ENCODE measurements at regions not wholly inside any gene's neighbourhood (a gene's known extent, or its start where the extent isn't known, plus 50 kb on each side); places are given as distances from the start of the nearest gene placed in this dataset.

- ATAC-seq (peak; percentile 84), DNase-seq (ENCODE audit: missing footprints) (no peak)
- intact Hi-C loops (cut with DNase I): no loop called here
Measured at GRCh38 chr3:17946619-17947018, 204.2 kb upstream of the TBC1D5 start.

- DNase-seq (ENCODE audit: missing footprints) (no peak), ATAC-seq (no peak)
- intact Hi-C loops (cut with DNase I): no loop called here
Measured at GRCh38 chr3:17945799-17946399, 203.5 kb upstream of the TBC1D5 start.

GRCh38 chr3:17945018-17945798 is 202.8 kb upstream of the TBC1D5 start:
- ATAC-seq (no peak), DNase-seq (ENCODE audit: missing footprints) (no peak)
- intact Hi-C loops (cut with DNase I): no loop called here

- intact Hi-C loops (cut with DNase I): no loop called here
- no peak for DNase-seq (ENCODE audit: missing footprints)
- no peak for ATAC-seq
Measured at GRCh38 chr3:17942856-17943255, 200.4 kb upstream of the TBC1D5 start.

DNA sequence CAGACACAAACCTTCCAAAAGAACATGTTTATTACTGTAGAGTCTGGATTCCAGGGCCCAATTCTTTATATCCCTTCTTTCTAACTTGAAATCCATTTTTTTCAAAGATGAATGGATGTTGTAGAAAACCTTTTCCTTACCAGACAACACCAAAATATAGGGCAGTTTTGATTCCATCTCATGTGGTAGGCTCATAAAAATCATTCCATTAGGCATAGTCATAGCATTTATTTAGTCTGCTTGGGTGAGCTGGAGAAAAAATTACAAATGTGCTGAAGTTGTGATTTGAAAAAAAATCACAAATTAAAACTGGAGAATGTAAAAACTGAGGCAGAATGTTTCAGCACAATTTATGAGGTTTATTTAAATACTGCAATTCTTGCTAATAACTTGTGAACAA is 199.3 kb upstream of the TBC1D5 start:
- no peak for DNase-seq (ENCODE audit: missing footprints)
- no peak for ATAC-seq
- intact Hi-C loops (cut with DNase I): no loop called here

- intact Hi-C loops (cut with DNase I): no loop called here
- ATAC-seq: no peak
- no peak for DNase-seq (ENCODE audit: missing footprints)
Measured at GRCh38 chr3:17941152-17941551, 198.7 kb upstream of the TBC1D5 start.

GRCh38 chr3:17939157-17939556 is 196.7 kb upstream of the TBC1D5 start:
- ATAC-seq (no peak), DNase-seq (ENCODE audit: missing footprints) (no peak)
- intact Hi-C loops (cut with DNase I): no loop called here

GRCh38 chr3:17938313-17938712 is 195.9 kb upstream of the TBC1D5 start:
- ATAC-seq (no peak), DNase-seq (ENCODE audit: missing footprints) (no peak)
- intact Hi-C loops (cut with DNase I): no loop called here

DNA sequence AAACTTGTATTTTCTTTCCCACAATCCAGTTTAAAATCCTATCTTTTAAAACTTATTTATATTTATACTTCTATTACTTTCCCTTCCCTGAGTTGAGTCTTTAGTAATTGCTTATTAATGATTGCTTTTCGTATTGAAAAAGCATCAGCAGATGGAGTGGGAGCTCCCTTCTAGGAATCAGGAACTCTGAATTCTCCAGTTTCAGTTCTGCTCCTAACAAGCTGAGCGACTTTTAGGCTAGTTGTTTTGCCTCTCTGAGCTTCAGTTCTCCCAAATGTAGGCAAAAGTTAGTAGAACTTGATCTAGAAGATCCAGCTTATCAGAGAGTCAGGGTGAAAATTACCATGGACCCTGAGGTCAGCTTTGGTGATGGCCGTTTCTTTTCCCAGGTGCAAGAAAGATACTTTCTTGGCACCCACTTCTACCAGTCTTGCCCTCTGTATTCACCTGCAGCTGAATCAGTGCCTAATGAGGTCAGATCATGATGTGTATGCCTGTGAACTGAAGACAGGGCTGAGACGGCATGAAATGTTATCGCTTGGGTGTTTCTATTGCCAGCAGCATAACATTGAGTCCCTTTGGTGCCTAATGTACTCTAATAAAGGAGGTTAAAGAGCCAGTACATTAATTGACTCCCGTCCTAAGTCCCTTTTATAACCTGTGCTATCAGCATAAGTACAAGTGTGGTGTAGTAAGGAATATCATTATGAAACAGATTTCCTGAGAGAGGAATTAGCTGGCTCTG is 194.5 kb upstream of the TBC1D5 start:
- no peak for ATAC-seq
- no peak for DNase-seq (ENCODE audit: missing footprints)
- intact Hi-C loops (cut with DNase I): no loop called here

DNA sequence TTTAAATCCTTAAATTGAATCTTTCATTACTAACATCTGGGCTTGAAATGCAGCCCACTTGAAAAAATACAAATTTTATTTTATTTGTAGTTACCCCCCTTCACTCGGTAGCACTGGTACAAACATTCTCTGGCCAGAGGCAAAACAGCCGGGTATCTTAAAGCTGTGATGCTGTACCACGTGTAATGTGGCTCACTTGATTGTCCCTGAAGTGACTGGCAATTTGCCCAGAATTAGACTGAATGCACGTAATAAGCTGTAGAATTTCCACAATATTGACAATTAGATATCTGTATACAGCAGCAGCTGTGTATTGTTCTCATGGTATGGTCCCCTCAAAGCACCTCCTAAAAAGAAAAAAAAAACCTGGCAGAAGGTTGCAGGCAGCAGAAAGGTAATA is 192.8 kb upstream of the TBC1D5 start:
- intact Hi-C loops (cut with DNase I): no loop called here
- DNase-seq (ENCODE audit: missing footprints) (no peak), ATAC-seq (no peak)

GRCh38 chr3:17932136-17932771 is 189.8 kb upstream of the TBC1D5 start:
- DNase-seq (ENCODE audit: missing footprints) (no peak), ATAC-seq (no peak)
- intact Hi-C loops (cut with DNase I): no loop called here

- intact Hi-C loops (cut with DNase I): no loop called here
- no peak for ATAC-seq
- DNase-seq (ENCODE audit: missing footprints): no peak
Measured at GRCh38 chr3:17931131-17931530, 188.7 kb upstream of the TBC1D5 start.

GRCh38 chr3:17928502-17929145 is 186.2 kb upstream of the TBC1D5 start:
- ATAC-seq (no peak), DNase-seq (ENCODE audit: missing footprints) (no peak)
- intact Hi-C loops (cut with DNase I): no loop called here

DNA sequence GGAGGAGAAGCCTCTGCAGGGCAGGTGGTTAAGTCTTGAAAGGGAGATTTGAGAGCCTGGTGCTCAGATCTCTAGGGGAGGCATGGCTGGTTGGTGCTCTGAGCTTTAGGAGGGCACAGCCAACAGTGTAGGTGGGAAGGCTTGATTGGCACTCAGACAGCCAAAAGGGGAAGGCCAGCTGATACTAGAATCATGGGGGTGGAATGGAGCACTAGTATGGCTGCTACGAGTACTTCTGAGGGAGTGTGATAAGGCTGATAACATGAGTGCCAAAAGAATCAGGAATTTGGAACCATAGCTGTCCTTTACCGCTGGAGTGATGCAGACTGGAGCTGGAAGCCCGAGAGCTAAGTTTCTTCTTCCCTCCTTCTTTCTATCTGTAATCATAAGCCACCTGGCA is 184.6 kb upstream of the TBC1D5 start:
- intact Hi-C loops (cut with DNase I): no loop called here
- DNase-seq (ENCODE audit: missing footprints) (no peak), ATAC-seq (no peak)

DNA sequence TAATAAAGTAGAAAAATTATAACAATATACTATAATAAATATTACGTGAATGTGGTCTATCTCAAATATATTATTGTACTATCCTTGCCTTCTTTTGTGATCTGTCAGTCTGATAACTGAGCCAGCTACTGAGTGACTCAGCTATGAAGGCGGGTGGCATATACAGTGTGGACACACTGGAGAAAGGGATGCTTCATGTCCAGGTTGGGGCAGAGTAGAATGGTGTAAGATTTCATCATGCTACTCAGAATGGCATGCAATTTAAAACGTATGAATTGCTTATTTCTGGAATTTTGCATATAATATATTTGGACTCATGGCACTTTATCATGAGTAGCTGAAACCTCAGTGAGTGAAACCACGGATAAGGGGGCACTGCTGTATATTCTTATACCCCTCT is 172.9 kb upstream of the TBC1D5 start:
- DNase-seq (ENCODE audit: missing footprints): no peak
- no peak for ATAC-seq
- intact Hi-C loops (cut with DNase I): no loop called here

GRCh38 chr3:17913359-17913758 is 170.9 kb upstream of the TBC1D5 start:
- DNase-seq (ENCODE audit: missing footprints) (no peak), ATAC-seq (no peak)
- intact Hi-C loops (cut with DNase I): no loop called here

DNA sequence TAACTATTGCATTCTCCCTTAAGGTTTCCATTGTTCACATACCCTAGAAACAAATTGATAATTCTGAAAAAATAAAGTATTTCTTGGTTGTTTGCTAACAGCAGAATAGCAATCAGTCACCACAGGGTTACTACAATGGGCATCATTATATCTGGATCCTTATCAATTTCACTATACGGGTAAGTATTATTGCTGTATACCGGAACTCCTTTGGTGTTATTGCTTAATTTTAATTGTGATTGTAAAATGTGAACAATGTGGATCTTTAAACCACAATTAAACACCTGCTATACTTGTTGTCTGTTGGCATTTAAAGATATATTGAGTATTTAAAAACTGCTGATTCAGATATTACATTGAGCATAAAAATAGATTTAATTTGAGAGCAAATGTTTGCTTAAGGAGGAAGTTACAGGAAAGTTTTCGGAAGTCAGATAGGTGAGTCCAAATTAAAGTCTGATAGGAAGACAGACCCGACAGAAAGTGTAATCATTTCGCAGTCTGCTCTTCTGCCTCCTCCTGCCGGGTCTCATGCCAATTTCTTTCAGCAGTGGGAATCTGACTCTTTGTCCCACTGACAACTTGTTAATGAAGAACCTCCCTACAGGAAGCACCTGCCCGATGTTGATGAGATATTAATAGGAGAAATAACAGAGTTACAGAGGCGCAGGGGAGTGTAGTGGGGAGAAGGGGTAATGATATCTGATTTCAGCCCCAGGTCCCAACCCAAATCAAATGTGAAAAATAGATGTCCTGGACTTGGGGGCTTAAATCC is 169.7 kb upstream of the TBC1D5 start:
- ATAC-seq (no peak), DNase-seq (ENCODE audit: missing footprints) (no peak)
- intact Hi-C loops (cut with DNase I): no loop called here

- intact Hi-C loops (cut with DNase I): no loop called here
- ATAC-seq (no peak), DNase-seq (ENCODE audit: missing footprints) (no peak)
Measured at GRCh38 chr3:17910922-17911321, 168.5 kb upstream of the TBC1D5 start.

DNA sequence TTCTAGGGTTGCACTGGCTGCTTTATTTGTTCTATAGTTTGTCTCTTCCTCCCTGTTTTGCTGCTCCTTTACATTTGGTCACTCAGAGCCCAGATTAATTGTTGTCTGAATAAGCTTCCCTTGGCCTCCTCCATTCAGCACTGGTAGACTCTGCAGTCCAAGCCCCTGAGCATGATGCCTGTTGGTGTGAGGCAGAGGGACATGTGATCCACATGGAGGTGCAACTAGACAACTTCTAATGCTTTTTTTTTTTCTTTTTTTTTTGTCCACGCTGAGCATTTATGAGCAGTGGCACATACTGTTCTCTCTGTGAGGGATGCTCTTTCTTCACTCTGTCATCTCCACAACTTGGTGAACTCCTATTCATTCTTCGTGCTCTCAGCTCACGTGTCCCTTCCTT is 167.3 kb upstream of the TBC1D5 start:
- intact Hi-C loops (cut with DNase I): no loop called here
- DNase-seq (ENCODE audit: missing footprints) (no peak), ATAC-seq (no peak)
